ENCODE measurements at regions not wholly inside any gene's neighbourhood (a gene's known extent, or its start where the extent isn't known, plus 50 kb on each side); places are given as distances from the start of the nearest gene placed in this dataset.
"Not testable (repeated sequence)": the region's sequence is repeated elsewhere in the genome, so short reads cannot be mapped to it uniquely, and the experiment has no call there.

GRCh38 chr13:73301622-73302021 is 242.8 kb downstream of the KLF5 start:
- TF ChIP-seq POLR2AphosphoS5 (IDR thresholded peaks at IDR 0.05); CTCF (IDR thresholded peaks at IDR 0.05); POLR2A (IDR thresholded peaks at IDR 0.05; ENCODE audit: low read depth): not testable (repeated sequence)

All from esophagus muscularis mucosa (tissue), 3 donors.